ENCODE measurements at regions not wholly inside any gene's neighbourhood (a gene's known extent, or its start where the extent isn't known, plus 50 kb on each side); places are given as distances from the start of the nearest gene placed in this dataset.
"Not testable (repeated sequence)": the region's sequence is repeated elsewhere in the genome, so short reads cannot be mapped to it uniquely, and the experiment has no call there.

DNA sequence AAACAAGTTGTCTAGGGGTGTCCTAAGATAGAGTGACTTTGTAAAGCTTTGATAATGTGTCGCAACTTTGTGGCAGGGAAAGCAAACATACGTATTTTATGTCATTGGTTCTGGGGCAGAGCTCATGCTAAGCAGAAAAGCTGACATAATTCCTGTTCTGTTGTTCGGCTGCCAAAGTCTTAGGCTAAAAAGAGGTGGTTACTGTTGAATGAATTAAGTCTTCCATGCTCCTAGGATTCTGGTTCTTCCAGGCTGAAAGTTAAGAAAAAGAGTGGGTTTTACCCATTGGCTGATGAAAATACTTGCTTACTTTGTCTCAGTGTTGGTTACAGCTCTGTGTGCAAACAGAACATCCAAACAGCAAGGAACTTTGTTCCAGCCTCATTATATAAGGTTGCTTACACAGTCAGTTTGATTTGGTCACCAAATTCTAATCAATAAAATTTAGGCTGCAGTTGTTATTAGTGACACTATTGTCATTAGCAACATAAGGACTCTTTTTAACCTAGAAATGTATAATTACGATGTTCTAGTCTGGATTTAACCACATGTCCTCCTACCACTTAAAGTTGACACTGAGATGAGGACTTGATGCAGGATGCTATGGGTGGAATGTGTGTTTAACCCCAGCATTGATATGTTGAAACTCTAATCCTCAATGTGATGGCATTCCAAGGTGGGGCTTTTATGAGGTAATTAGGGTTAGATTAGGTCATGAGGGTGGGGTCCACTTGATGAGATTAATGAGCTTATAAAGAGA lies 114.0 kb upstream of the GOT2 start:
- TF ChIP-seq EZH2phosphoT487 (IDR thresholded peaks at IDR 0.05; ENCODE audit: borderline replicate concordance, low read depth) (no peak), NFIC (IDR thresholded peaks at IDR 0.05; ENCODE audit: borderline replicate concordance) (no peak), ELF1 (IDR thresholded peaks at IDR 0.05) (no peak), PBX3 (IDR thresholded peaks at IDR 0.05) (no peak), ZBTB33 (IDR thresholded peaks at IDR 0.05; ENCODE audit: borderline replicate concordance, low read depth) (no peak), POLR2AphosphoS5 (IDR thresholded peaks at IDR 0.05; ENCODE audit: low read depth, low read length) (no peak), USF1 (IDR thresholded peaks at IDR 0.05; ENCODE audit: borderline replicate concordance, low read depth) (no peak), MXI1 (IDR thresholded peaks at IDR 0.05; ENCODE audit: low read depth, low read length) (no peak), GABPA (IDR thresholded peaks at IDR 0.05; ENCODE audit: low read depth) (no peak), RAD21 (IDR thresholded peaks at IDR 0.05; ENCODE audit: low read length) (no peak), SMC3 (IDR thresholded peaks at IDR 0.05; ENCODE audit: low read depth, low read length) (no peak)
- TF ChIP-seq, protein P1, sequence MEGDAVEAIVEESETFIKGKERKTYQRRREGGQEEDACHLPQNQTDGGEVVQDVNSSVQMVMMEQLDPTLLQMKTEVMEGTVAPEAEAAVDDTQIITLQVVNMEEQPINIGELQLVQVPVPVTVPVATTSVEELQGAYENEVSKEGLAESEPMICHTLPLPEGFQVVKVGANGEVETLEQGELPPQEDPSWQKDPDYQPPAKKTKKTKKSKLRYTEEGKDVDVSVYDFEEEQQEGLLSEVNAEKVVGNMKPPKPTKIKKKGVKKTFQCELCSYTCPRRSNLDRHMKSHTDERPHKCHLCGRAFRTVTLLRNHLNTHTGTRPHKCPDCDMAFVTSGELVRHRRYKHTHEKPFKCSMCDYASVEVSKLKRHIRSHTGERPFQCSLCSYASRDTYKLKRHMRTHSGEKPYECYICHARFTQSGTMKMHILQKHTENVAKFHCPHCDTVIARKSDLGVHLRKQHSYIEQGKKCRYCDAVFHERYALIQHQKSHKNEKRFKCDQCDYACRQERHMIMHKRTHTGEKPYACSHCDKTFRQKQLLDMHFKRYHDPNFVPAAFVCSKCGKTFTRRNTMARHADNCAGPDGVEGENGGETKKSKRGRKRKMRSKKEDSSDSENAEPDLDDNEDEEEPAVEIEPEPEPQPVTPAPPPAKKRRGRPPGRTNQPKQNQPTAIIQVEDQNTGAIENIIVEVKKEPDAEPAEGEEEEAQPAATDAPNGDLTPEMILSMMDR (IDR thresholded peaks at IDR 0.05) = no peak
- TF ChIP-seq, protein P2, sequence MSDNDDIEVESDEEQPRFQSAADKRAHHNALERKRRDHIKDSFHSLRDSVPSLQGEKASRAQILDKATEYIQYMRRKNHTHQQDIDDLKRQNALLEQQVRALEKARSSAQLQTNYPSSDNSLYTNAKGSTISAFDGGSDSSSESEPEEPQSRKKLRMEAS (IDR thresholded peaks at IDR 0.05; ENCODE audit: low read depth) = no peak
- TF ChIP-seq, protein P3, sequence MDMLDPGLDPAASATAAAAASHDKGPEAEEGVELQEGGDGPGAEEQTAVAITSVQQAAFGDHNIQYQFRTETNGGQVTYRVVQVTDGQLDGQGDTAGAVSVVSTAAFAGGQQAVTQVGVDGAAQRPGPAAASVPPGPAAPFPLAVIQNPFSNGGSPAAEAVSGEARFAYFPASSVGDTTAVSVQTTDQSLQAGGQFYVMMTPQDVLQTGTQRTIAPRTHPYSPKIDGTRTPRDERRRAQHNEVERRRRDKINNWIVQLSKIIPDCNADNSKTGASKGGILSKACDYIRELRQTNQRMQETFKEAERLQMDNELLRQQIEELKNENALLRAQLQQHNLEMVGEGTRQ (IDR thresholded peaks at IDR 0.05; ENCODE audit: borderline replicate concordance, low read depth, low read length) = no peak
- CTCF ChIA-PET = interaction anchor here (1.6 to 3.9 kb wide), 2 partner anchors 34 to 1355 kb away, joined by 3 to 15 read pairs; no protein-coding TSS in a partner anchor
- WGBS (ENCODE audit: low lambda C conversion rate) = 15% methylated on average over 4 of the region's 4 CpGs

GRCh38 chr16:58846226-58846625 lies 112.1 kb upstream of the GOT2 start:
- H4K20me1 ChIP-seq (ENCODE audit: insufficient read depth); H3K27me3 ChIP-seq (ENCODE audit: insufficient read depth); H3K4me2 ChIP-seq; DNase-seq; H3K79me2 ChIP-seq (ENCODE audit: insufficient read depth); H3K27ac ChIP-seq (ENCODE audit: low read depth in 2 of 2, low read length in 1 of 2); H3F3A ChIP-seq (replicated peaks; ENCODE audit: insufficient read depth); H3K9me2 ChIP-seq; H3K9ac ChIP-seq; H3K4me3 ChIP-seq (ENCODE audit: low read depth in 2 of 2, low read length in 1 of 2); H3K36me3 ChIP-seq (replicated peaks in 1 of 2; ENCODE audit: control insufficient read depth in 1 of 2, insufficient read depth in 2 of 2, low read length in 1 of 2); H3K9me3 ChIP-seq; H2AFZ ChIP-seq (ENCODE audit: low read depth); POLR2A ChIA-PET; H3K4me1 ChIP-seq (ENCODE audit: control insufficient read depth in 1 of 2, insufficient read depth in 2 of 2, low read depth in 1 of 2, low read length in 1 of 2): not testable (repeated sequence)
- CTCF ChIA-PET = interaction anchor here (0.9 kb wide), 1 partner anchor 32 kb away, joined by 4 read pairs; no protein-coding TSS in a partner anchor
- 76% methylated on average over 7 of the region's 29 CpGs for WGBS (ENCODE audit: low lambda C conversion rate)

More for the DNA sequence above, 114.0 kb upstream of the GOT2 start:
- DNase-seq = no peak
- POLR2A ChIA-PET = no interaction called here
- Histone ChIP-seq H3K27me3 (ENCODE audit: insufficient read depth) (no peaks in the 10 kb centered on the region), H3K4me3 (ENCODE audit: low read depth in 2 of 2, low read length in 1 of 2) (no peak overlapping the region), H3K4me2 (no peak overlapping the region), H3F3A (replicated peaks; ENCODE audit: insufficient read depth) (no peaks in the 10 kb centered on the region), H3K27ac (ENCODE audit: low read depth in 2 of 2, low read length in 1 of 2) (no peak overlapping the region), H3K9ac (no peak overlapping the region), H3K9me3 (no peaks in the 10 kb centered on the region), H2AFZ (ENCODE audit: low read depth) (no peak overlapping the region), H4K20me1 (ENCODE audit: insufficient read depth) (no peaks in the 10 kb centered on the region), H3K36me3 (replicated peaks in 1 of 2; ENCODE audit: control insufficient read depth in 1 of 2, insufficient read depth in 2 of 2, low read length in 1 of 2) (no peaks in the 10 kb centered on the region), H3K79me2 (ENCODE audit: insufficient read depth) (no peaks in the 10 kb centered on the region), H3K9me2 (no peaks in the 10 kb centered on the region), H3K4me1 (ENCODE audit: control insufficient read depth in 1 of 2, insufficient read depth in 2 of 2, low read depth in 1 of 2, low read length in 1 of 2) (no peaks in the 10 kb centered on the region)

Data from SK-N-SH (cell line).